ENCODE measurements at regions not wholly inside any gene's neighbourhood (a gene's known extent, or its start where the extent isn't known, plus 50 kb on each side); places are given as distances from the start of the nearest gene placed in this dataset.
A peak's percentile ranks its signal among the peaks of the same experiment; 100 is the strongest.

DNA sequence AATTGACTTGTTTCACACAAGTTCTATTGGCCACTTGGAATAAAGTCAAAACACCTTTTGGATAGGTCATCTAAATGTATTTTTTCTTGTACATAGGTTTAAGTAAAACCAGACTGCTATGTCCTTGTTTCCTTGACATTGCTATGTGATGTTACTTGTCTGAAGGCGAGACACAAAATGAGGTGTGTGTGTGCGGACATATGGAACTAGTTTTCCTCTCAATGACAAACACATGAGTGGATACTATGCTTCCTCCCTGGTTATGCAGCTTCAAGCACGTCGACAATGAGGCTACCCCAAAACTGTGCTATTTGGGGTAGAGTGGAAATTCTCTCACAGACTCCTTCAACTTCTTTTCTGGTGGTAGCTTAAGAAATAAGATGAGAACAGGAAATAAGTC is 276.8 kb downstream of the GAS1 start:
- Histone ChIP-seq H3K4me3 (no peak overlapping the region), H3K4me1 (no peaks in the 10 kb centered on the region), H3K9me3 (peaks cover 0 to 8% (median 4%) of the 10 kb centered on the region in 4 donors), H3K36me3 (no peaks in the 10 kb centered on the region), H3K27me3 (no peaks in the 10 kb centered on the region), H3K27ac (no peak overlapping the region)
- no peak for TF ChIP-seq POLR2AphosphoS5 (IDR thresholded peaks at IDR 0.05)
- no peak for TF ChIP-seq EP300 (IDR thresholded peaks at IDR 0.05)
- TF ChIP-seq, protein P1, sequence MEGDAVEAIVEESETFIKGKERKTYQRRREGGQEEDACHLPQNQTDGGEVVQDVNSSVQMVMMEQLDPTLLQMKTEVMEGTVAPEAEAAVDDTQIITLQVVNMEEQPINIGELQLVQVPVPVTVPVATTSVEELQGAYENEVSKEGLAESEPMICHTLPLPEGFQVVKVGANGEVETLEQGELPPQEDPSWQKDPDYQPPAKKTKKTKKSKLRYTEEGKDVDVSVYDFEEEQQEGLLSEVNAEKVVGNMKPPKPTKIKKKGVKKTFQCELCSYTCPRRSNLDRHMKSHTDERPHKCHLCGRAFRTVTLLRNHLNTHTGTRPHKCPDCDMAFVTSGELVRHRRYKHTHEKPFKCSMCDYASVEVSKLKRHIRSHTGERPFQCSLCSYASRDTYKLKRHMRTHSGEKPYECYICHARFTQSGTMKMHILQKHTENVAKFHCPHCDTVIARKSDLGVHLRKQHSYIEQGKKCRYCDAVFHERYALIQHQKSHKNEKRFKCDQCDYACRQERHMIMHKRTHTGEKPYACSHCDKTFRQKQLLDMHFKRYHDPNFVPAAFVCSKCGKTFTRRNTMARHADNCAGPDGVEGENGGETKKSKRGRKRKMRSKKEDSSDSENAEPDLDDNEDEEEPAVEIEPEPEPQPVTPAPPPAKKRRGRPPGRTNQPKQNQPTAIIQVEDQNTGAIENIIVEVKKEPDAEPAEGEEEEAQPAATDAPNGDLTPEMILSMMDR (IDR thresholded peaks at IDR 0.05), result no peak
- no peak for TF ChIP-seq POLR2A (IDR thresholded peaks at IDR 0.05)
- DNase-seq (no peak), ATAC-seq (ENCODE audit: low FRiP score in 2 of 2) (no peak)
- WGBS, 2 donors, result 97 to 98% methylated on average over 4 of the region's 4 CpGs

DNA sequence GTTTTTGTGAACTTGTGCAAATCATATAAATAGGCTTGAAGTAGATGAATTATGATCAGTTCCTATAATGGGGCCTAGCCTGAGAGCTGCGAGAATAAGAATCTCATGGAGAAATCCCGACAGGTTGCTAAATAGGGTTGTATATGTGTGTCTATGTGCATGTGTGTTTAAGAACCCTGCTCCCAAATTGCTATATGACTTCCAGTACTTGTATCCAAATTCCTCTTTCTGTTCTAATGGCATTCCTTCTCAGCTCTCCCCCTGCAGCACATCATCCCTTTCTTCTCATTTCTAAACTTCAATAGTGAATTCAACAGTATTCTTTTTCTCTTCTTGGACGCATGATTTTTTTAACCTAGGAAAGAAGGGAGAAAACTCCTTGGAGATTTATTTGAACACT is 277.2 kb downstream of the GAS1 start:
- Histone ChIP-seq H3K4me1 (no peaks in the 10 kb centered on the region), H3K36me3 (no peaks in the 10 kb centered on the region), H3K4me3 (no peak overlapping the region), H3K27ac (no peak overlapping the region), H3K27me3 (no peaks in the 10 kb centered on the region), H3K9me3 (peaks cover 0 to 8% (median 4%) of the 10 kb centered on the region in 4 donors)
- ATAC-seq (ENCODE audit: low FRiP score in 2 of 2) (no peak), DNase-seq (no peak)
- TF ChIP-seq POLR2A (IDR thresholded peaks at IDR 0.05) (no peak), POLR2AphosphoS5 (IDR thresholded peaks at IDR 0.05) (no peak), EP300 (IDR thresholded peaks at IDR 0.05) (no peak)
- TF ChIP-seq, protein P1 (IDR thresholded peaks at IDR 0.05), result no peak
- 96% methylated on average over 3 of the region's 3 CpGs for whole genome bisulfite sequencing, 2 donors

DNA sequence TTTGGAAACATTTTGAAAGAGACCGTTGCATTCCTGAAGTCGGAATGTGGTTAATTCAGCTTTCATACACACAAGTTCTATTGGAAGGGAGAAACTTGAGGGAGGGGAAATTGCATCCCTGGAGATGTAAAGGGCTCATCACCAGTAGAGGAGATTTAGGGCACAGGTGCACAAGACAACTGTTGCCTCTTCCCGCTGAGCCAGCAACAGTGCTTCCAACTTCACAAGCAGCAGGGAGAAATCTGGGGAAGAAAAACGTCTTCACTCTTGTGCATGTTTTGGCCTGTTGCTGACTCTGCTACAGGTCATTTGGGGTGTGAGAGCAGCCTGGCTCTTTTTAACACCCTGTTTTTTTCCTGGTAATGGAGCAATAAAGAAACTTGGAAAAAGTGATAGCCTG is 277.9 kb downstream of the GAS1 start:
- DNase-seq, result no peak
- Histone ChIP-seq H3K4me3 (no peak overlapping the region), H3K27me3 (no peaks in the 10 kb centered on the region), H3K27ac (no peak overlapping the region), H3K36me3 (no peaks in the 10 kb centered on the region), H3K4me1 (no peaks in the 10 kb centered on the region), H3K9me3 (peaks cover 0 to 8% (median 4%) of the 10 kb centered on the region in 4 donors)
- TF ChIP-seq POLR2A (IDR thresholded peaks at IDR 0.05) (no peak), POLR2AphosphoS5 (IDR thresholded peaks at IDR 0.05) (no peak), EP300 (IDR thresholded peaks at IDR 0.05) (no peak)
- TF ChIP-seq, protein P1 (IDR thresholded peaks at IDR 0.05), result no peak
- WGBS, 2 donors, result 67 to 73% methylated on average over 4 of the region's 4 CpGs
- peak in 1 of 2 donors; percentile 54 for ATAC-seq (ENCODE audit: low FRiP score in 2 of 2)

DNA sequence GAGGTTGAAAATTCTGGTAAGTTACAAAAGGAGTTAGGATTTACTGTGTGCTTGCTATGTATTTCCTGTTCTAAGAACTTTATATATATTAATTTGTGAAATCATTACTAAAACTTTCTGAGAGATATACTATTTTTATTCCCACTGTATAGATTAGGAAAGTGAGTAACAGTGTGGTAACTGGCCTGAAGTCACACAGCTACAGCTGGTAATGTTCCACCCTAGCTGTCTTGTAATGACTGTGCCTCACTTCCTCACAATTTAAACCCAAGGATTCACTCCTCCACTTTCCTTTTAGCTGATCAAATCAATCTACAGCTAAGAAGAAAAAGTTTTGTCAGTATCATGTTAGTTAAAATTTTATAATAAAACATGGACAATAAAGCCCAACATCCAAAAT is 278.8 kb downstream of the GAS1 start:
- Histone ChIP-seq H3K27me3 (no peaks in the 10 kb centered on the region), H3K36me3 (no peaks in the 10 kb centered on the region), H3K9me3 (peaks cover 0 to 8% (median 4%) of the 10 kb centered on the region in 4 donors), H3K27ac (no peak overlapping the region), H3K4me3 (no peak overlapping the region), H3K4me1 (no peaks in the 10 kb centered on the region)
- ATAC-seq (ENCODE audit: low FRiP score in 2 of 2) (no peak), DNase-seq (no peak)
- TF ChIP-seq EP300 (IDR thresholded peaks at IDR 0.05) (no peak), POLR2AphosphoS5 (IDR thresholded peaks at IDR 0.05) (no peak), POLR2A (IDR thresholded peaks at IDR 0.05) (no peak)
- TF ChIP-seq, protein P1 (IDR thresholded peaks at IDR 0.05), result no peak

DNA sequence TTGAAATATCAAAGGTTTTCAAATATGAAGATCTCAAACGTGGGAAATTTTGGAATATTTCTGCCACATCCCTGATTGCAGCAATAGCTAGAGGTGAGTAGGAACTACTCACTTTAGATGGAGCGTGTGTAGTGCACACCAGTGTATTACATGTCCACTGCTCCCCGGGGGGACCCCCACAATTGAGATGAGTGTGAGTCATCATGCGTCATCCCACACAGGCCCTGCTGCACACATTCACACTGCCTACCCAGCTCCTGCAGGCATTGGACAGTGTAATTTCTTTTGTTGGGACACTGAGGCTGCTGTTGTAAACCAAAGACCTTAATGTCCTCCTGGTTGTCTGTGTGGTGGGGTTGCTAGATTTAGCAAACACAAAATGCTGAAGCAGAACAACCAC is 280.0 kb downstream of the GAS1 start:
- Histone ChIP-seq H3K4me1 (no peaks in the 10 kb centered on the region), H3K4me3 (no peak overlapping the region), H3K27ac (no peak overlapping the region), H3K9me3 (peaks cover 0 to 8% (median 4%) of the 10 kb centered on the region in 4 donors), H3K36me3 (no peaks in the 10 kb centered on the region), H3K27me3 (no peaks in the 10 kb centered on the region)
- WGBS, 2 donors, result 84 to 88% methylated on average over 4 of the region's 4 CpGs
- TF ChIP-seq EP300 (IDR thresholded peaks at IDR 0.05) (no peak), POLR2AphosphoS5 (IDR thresholded peaks at IDR 0.05) (no peak)
- DNase-seq (no peak), ATAC-seq (ENCODE audit: low FRiP score in 2 of 2) (no peak)
